HG02759 (cell line): ENCODE measurements at regions not wholly inside any gene's neighbourhood (a gene's known extent, or its start where the extent isn't known, plus 50 kb on each side); places are given as distances from the start of the nearest gene placed in this dataset.

Experiments used
- ATAC-seq: cut with Tn5 transposase; IDR thresholded peaks from one replicate; pipeline ENCODE4 v1.9.1; 2021; ENCODE audit warnings: mild to moderate bottlenecking, moderate library complexity; ENCODE audit not compliant: unreplicated experiment

GRCh38 chr2:236940916-236941520 lies 144.7 kb upstream of the COPS8 start:
- ATAC-seq = no peak

DNA sequence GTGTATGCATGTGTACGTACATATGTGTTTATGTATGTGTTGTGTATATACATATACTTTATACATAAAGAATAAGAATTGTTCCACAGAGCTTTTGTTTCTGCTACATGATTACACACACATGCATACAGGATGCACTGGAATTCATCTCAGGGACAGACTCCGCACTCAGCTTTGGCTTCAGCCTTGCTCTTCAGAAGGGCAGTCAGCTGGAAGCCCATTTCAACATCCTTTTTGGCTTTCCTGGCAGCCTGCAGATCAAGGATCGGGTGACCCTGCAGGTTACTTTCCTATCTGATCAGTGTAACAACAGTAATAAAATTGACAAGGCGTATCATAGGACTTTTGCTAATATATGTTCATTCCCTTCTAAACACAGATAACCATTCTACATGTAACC lies 144.1 kb upstream of the COPS8 start:
- no peak for ATAC-seq

GRCh38 chr2:236942554-236942953 lies 143.1 kb upstream of the COPS8 start:
- ATAC-seq = no peak

DNA sequence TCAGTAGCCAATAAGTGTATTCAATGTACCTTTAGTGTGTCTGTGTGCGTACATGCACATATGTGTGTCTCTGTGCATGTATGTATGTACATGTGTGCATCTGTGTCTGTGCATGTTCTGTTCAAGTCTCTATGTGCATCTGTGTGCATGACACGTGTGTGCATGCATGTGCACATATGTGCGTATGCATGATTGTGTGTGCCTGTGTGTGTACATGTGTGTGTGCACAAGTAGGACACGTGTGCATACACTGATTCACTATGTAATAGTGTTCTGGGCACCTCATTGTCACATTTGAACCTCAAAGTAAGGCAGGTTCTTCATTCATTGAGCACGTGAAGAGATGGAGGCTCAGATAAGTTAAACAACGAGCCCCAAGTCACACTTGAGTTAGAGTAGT lies 142.6 kb upstream of the COPS8 start:
- ATAC-seq = no peak

DNA sequence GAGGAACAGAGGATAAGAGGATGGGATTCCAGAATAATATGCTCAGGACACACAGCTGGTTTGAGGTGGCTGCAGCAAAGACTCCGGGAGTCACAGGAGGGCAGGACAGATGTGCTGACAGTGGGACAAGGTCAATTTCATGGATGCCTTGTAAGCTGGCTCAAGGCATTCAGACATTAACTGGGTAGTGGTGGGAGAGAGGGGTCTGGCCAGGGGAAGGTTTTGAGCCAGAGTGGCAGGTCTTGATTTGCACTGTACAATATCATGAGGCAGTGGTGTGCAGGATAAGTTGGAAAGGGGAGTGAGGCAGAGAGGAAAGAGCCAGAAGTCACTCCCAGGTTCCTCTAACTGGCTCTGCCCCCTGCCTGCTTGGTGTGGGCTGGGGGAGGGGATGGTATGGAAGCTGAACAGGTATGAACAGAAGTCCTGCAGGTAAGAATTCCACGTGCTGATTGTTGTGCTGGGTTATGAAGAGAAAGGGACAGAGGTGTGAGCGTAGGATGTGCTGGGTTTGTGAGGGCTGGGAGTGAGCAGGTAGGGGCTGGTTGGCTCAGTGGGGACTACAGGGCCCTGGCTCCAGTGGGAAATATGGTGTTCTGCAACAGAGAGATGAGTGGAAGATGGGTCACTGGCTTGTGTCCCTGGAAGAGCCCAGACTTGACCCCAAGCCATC lies 141.7 kb upstream of the COPS8 start:
- no peak for ATAC-seq

DNA sequence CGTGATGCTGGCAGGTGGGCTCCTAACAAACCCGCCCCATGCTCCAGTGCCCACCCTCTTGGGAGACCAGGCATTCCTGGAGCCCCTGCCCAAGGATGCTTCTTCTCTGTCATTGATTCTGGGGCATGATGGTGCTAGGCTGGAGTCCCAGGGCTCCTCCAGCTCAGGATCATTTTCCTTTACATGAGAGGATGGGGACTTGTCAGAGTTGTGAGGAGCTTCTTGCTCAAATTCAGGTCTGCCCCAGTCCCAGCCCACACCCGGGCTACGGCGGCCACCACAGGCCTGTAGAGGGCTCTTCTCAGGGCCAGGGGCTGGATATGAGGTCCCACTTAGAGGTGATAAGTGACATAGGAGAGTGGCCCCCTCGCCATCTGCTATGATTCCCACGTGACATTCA lies 141.1 kb upstream of the COPS8 start:
- no peak for ATAC-seq

DNA sequence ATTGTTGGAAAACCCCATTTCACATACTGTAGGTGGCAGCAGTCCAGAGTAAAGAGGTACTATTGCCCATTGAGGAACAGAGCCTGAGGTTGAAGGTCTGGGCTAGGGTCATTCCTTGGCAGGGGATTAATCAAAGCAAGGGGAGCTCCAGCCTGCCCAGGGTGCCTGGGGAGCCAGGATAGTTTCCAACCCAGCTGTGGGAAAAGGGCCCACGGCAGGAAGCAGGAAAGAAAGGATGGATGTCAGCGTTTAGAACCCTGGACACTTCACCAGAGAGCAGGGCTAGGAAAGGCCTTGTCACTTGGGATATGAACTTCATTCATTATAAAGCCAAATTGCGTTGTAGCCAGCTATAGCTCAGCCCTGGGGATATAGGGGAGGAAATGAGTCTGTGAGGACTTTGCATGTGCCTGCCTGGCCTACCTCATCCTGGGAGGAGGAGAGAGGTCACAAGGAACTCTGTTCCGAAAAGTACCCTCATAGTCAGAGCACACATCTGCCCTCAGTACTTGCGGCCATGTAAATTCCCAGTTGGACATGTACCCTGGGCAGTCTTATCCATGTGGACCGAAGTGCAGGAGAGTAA lies 140.2 kb upstream of the COPS8 start:
- no peak for ATAC-seq

DNA sequence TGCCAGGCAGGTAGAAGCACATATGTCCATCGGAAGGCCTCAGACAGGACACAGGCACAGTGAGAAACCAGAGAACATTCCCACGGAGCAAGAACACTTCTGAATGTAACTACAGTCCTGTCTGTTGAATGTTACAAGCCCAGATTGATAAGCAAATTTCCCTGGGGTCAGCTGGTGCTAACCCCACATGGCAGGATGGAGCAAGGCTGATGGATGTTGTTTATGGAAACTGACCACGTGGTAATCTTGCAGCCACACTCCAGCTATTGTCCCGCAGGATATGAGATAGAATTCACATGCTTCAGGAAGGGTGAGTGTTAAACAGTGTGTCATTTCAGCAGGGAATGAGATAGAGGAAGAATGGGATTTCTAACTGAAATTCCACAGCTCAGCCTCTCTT lies 138.8 kb upstream of the COPS8 start:
- no peak for ATAC-seq

GRCh38 chr2:236947294-236947693 lies 138.4 kb upstream of the COPS8 start:
- ATAC-seq = no peak

- no peak for ATAC-seq
Measured at GRCh38 chr2:236947896-236948295, 137.8 kb upstream of the COPS8 start.

GRCh38 chr2:236949089-236949905 lies 136.4 kb upstream of the COPS8 start:
- no peak for ATAC-seq

GRCh38 chr2:236951830-236952475 lies 133.7 kb upstream of the COPS8 start:
- no peak for ATAC-seq

GRCh38 chr2:236954641-236955040 lies 131.0 kb upstream of the COPS8 start:
- no peak for ATAC-seq

DNA sequence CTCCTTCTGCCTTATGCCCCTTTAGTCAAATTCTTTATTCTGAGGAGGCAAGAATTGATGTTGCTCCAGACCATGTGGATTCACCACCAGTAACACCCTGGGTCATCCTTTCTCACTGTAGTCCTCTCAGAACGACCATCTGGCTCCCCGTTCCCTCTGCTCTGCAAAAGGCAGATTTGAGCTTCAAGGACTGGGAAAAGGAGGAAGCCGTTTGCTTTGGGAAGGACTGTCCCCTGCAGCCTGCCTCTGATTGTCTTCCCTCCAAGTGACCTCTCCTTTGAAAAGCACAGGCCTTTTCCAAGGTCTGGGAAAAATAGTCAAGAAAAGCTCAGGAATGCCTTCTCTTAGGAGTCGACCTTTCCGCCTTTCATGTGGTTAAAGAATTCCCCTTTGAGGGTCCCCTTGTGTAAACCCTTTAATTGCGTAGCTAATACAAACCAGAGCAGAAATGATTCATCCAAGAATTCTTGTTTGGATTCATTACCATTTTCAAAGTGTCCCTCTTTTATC lies 130.1 kb upstream of the COPS8 start:
- ATAC-seq = no peak

DNA sequence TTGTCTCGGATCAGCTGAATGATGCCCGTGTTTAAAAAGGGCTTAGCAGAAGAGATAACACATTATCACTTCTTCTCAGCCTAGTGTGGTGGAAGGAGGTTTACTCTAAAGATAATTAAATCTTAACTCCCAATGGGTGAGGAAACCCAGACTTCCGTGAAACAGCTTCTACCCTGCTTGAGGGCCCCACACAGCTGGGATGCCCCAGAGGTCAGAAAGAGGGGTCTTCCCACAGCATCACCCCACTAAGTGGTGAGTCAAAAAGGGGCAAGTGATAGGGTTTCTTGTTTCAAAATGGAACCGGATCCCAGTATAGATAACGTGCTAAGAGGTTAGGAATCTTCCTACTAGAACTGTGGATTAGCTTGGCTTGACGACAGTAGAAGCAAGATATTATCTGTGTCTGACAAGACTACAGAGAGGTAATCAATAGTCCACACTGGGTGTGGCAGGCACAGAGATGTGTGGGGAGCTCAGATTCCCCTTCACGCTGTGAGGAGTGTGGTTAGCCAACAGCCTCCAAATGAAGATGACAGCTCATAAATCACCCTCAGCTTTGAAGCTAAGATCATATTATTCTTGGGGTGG lies 129.6 kb upstream of the COPS8 start:
- no peak for ATAC-seq

DNA sequence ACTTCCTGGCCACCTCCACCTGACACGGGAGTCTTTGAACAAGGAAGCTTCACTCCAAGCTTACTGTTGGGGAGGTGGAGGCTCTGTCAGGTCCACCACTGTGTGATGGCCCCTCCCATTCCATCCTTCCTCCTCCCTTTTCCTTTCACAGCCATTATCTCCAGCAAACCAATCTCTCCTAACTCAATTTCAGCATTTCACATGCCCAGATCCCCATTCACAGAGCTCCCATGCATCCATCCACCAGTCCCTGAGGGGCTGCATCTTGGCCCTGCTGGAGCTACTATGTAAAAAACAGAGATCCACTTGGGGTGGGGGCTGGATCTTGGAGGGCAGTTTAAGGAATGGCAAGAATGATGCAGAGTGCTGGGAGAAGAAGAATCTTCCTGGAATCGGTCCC lies 129.0 kb upstream of the COPS8 start:
- ATAC-seq = no peak

GRCh38 chr2:236959036-236959435 lies 126.7 kb upstream of the COPS8 start:
- ATAC-seq = no peak

DNA sequence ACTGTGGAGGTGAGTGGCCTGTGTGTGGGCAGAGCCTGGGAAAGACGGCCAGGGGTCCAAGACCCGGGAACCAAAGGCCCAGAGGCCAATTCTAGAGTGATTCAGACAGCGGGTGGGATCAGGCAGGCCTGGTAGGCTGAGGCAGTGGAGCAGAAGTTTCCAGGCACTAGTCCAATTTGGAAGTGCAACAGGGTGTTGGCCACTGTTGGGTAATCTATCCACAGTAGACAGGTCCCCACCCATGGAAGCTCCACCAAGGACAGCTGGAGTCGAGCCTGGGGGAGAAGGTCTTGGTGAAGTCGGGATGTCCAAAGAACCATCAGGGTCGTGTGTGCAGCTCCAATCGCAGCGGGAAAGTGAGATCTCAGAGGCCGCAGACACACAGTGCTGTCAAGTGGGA lies 125.8 kb upstream of the COPS8 start:
- no peak for ATAC-seq

- ATAC-seq = no peak
Measured at GRCh38 chr2:236960531-236960930, 125.2 kb upstream of the COPS8 start.

GRCh38 chr2:236962816-236963215 lies 122.9 kb upstream of the COPS8 start:
- ATAC-seq = no peak
